ENCODE measurements at regions not wholly inside any gene's neighbourhood (a gene's known extent, or its start where the extent isn't known, plus 50 kb on each side); places are given as distances from the start of the nearest gene placed in this dataset.

DNA sequence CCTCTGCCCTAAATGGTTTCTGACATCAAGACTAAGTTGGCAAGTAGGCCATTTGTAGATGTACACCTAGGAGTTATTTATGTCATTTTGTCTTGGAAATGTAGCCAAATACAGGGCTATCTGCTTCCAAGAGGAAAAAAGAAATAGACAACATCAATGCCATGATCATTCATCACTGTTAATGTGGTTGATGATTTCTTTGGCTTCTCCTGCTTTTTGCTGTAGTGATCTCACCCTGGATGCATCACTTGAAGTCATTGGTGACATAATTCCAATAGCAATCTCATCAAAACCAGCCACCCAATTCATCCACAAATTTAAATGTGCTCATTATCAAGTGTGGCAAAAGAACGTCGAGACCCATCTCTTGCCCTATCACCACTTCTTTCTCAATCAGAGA, 222.6 kb upstream of the PPARGC1A start:
- TF ChIP-seq, protein P1, sequence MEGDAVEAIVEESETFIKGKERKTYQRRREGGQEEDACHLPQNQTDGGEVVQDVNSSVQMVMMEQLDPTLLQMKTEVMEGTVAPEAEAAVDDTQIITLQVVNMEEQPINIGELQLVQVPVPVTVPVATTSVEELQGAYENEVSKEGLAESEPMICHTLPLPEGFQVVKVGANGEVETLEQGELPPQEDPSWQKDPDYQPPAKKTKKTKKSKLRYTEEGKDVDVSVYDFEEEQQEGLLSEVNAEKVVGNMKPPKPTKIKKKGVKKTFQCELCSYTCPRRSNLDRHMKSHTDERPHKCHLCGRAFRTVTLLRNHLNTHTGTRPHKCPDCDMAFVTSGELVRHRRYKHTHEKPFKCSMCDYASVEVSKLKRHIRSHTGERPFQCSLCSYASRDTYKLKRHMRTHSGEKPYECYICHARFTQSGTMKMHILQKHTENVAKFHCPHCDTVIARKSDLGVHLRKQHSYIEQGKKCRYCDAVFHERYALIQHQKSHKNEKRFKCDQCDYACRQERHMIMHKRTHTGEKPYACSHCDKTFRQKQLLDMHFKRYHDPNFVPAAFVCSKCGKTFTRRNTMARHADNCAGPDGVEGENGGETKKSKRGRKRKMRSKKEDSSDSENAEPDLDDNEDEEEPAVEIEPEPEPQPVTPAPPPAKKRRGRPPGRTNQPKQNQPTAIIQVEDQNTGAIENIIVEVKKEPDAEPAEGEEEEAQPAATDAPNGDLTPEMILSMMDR (conservative IDR thresholded peaks at IDR 0.05; ENCODE audit: low read length), result no peak
- no peak for TF ChIP-seq EZH2phosphoT487 (IDR thresholded peaks at IDR 0.05; ENCODE audit: borderline replicate concordance, low read depth, low read length)
